H9 (cell line): ENCODE measurements at regions not wholly inside any gene's neighbourhood (a gene's known extent, or its start where the extent isn't known, plus 50 kb on each side); places are given as distances from the start of the nearest gene placed in this dataset.

Source experiments
- DNase-seq: peaks from one replicate; pipeline ENCODE4 v3.0.0-alpha.2; 2017
- H2AFZ ChIP-seq: one replicate; pipeline ENCODE4 v1.6.1; 2013; ENCODE audit warnings: mild to moderate bottlenecking, low read length, control low read depth, moderate library complexity
- H2AK5ac ChIP-seq: 2 replicates; pipeline ENCODE4 v1.6.1; 2013; ENCODE audit warnings: low read length, control low read depth, mixed read lengths; ENCODE audit not compliant: insufficient read length
- H2BK120ac ChIP-seq: one replicate; pipeline ENCODE4 v1.6.1; 2013; ENCODE audit warnings: low read depth, mild to moderate bottlenecking, low read length, control low read depth, inconsistent platforms; ENCODE audit not compliant: poor library complexity, severe bottlenecking
- H2BK12ac ChIP-seq: 2 replicates; pipeline ENCODE4 v1.6.1; 2013; ENCODE audit warnings: low read length, control low read depth, mixed read lengths, low read depth; ENCODE audit not compliant: insufficient read length
- H2BK15ac ChIP-seq: 2 replicates; pipeline ENCODE4 v1.6.1; 2013; ENCODE audit warnings: low read depth, low read length, control low read depth
- H2BK20ac ChIP-seq: one replicate; pipeline ENCODE4 v1.6.1; 2013; ENCODE audit warnings: low read depth, mild to moderate bottlenecking, low read length, control low read depth, inconsistent platforms; ENCODE audit not compliant: poor library complexity, severe bottlenecking
- H2BK5ac ChIP-seq: 2 replicates; pipeline ENCODE4 v1.6.1; 2013; ENCODE audit warnings: low read length, control low read depth, mixed read lengths; ENCODE audit not compliant: insufficient read length
- H3K14ac ChIP-seq: 2 replicates; pipeline ENCODE4 v1.6.1; 2013; ENCODE audit warnings: low read length, control low read depth; ENCODE audit not compliant: insufficient read depth
- H3K18ac ChIP-seq: 2 replicates; pipeline ENCODE4 v1.6.1; 2013; ENCODE audit warnings: low read depth, mild to moderate bottlenecking, mixed read lengths, low read length, control low read depth; ENCODE audit not compliant: insufficient read length
- H3K23ac ChIP-seq: 2 replicates; pipeline ENCODE4 v1.6.1; 2013; ENCODE audit warnings: low read length, control low read depth, mixed read lengths, low read depth; ENCODE audit not compliant: insufficient read length
- H3K23me2 ChIP-seq: 2 replicates; pipeline ENCODE4 v1.6.1; 2013; ENCODE audit warnings: low read depth, mild to moderate bottlenecking, mixed read lengths, low read length, control low read depth; ENCODE audit not compliant: insufficient read length, poor library complexity, severe bottlenecking
- H3K27ac ChIP-seq: 2 replicates; pipeline ENCODE4 v1.5.1; 2013; ENCODE audit warnings: low read length, control low read depth, mixed read lengths, low read depth; ENCODE audit not compliant: insufficient read length
- H3K27me3 ChIP-seq: 2 replicates; pipeline ENCODE4 v1.6.1; 2013; ENCODE audit warnings: low read length, control low read depth, inconsistent platforms; ENCODE audit not compliant: insufficient read depth
- H3K4ac ChIP-seq: 2 replicates; pipeline ENCODE4 v1.6.1; 2013; ENCODE audit warnings: low read depth, mild to moderate bottlenecking, control low read depth, inconsistent platforms, low read length, moderate library complexity
- H3K4me1 ChIP-seq: 2 replicates; pipeline ENCODE4 v1.6.1; 2013; ENCODE audit warnings: low read length, control low read depth, inconsistent platforms; ENCODE audit not compliant: insufficient read depth
- H3K4me2 ChIP-seq: 2 replicates; pipeline ENCODE4 v1.6.1; 2013; ENCODE audit warnings: low read length, control low read depth, mixed read lengths; ENCODE audit not compliant: insufficient read length, insufficient read depth
- H3K56ac ChIP-seq: 2 replicates; pipeline ENCODE4 v1.6.1; 2013; ENCODE audit warnings: low read depth, mild to moderate bottlenecking, mixed read lengths, low read length, control low read depth; ENCODE audit not compliant: insufficient read length
- H3K79me1 ChIP-seq: 2 replicates; pipeline ENCODE4 v1.6.1; 2013; ENCODE audit warnings: low read depth, mild to moderate bottlenecking, moderate library complexity, low read length, control low read depth, inconsistent platforms; ENCODE audit not compliant: insufficient read depth, poor library complexity, severe bottlenecking
- H3K79me2 ChIP-seq: 2 replicates; pipeline ENCODE4 v1.6.1; 2013; ENCODE audit warnings: low read length, control low read depth, inconsistent platforms; ENCODE audit not compliant: insufficient read depth
- H3K9ac ChIP-seq: 2 replicates; pipeline ENCODE4 v1.6.1; 2013; ENCODE audit warnings: low read length, control low read depth, mixed read lengths; ENCODE audit not compliant: insufficient read length; ENCODE audit errors: extremely low read depth
- H3K9me3 ChIP-seq: one replicate; pipeline ENCODE4 v1.6.1; 2013; ENCODE audit warnings: low read depth, low read length, inconsistent platforms; ENCODE audit not compliant: control insufficient read depth
- H3T11ph ChIP-seq: one replicate; pipeline ENCODE4 v1.6.1; 2013; ENCODE audit warnings: mild to moderate bottlenecking, low read length, control low read depth, inconsistent platforms
- H4K20me1 ChIP-seq: one replicate; pipeline ENCODE4 v1.6.1; 2013; ENCODE audit not compliant: control insufficient read depth, insufficient read length, insufficient read depth
- H4K5ac ChIP-seq: 2 replicates; pipeline ENCODE4 v1.6.1; 2013; ENCODE audit warnings: low read depth, mild to moderate bottlenecking, mixed read lengths, low read length, control low read depth; ENCODE audit not compliant: insufficient read length
- H4K8ac ChIP-seq: replicated peaks from 2 replicates; pipeline ENCODE4 v1.6.1; 2013; ENCODE audit warnings: low read length, control low read depth, mixed read lengths, low read depth; ENCODE audit not compliant: insufficient read length
- H4K91ac ChIP-seq: 2 replicates; pipeline ENCODE4 v1.6.1; 2013; ENCODE audit warnings: low read depth, mild to moderate bottlenecking, moderate library complexity, mixed read lengths, low read length, control low read depth; ENCODE audit not compliant: insufficient read length
- H3K27ac Mint-ChIP-seq, 3 experiments: 2 replicates in 2 of 3; 3 replicates in 1 of 3; pipeline ENCODE4 v1.8.0; 2020 to 2021; ENCODE audit warnings: mixed read lengths in 3 of 3, mild to moderate bottlenecking in 1 of 3, moderate library complexity in 1 of 3
- H3K27me3 Mint-ChIP-seq: 2 replicates; pipeline ENCODE4 v1.8.0; 2021; ENCODE audit warnings: low read depth, mild to moderate bottlenecking, moderate library complexity, mixed read lengths
- H3K36me3 Mint-ChIP-seq, 3 experiments: 2 replicates in 2 of 3; 3 replicates in 1 of 3; pipeline ENCODE4 v1.8.0; 2020 to 2021; ENCODE audit warnings: low read depth in 3 of 3, mixed read lengths in 3 of 3; ENCODE audit not compliant: insufficient read depth in 1 of 3
- H3K4me1 Mint-ChIP-seq, 2 experiments: 2 replicates each; pipeline ENCODE4 v1.8.0; 2020; ENCODE audit warnings: mixed read lengths in 2 of 2
- H3K4me3 Mint-ChIP-seq, 2 experiments: 2 replicates in 1 of 2; 3 replicates in 1 of 2; pipeline ENCODE4 v1.8.0; 2020 to 2021; ENCODE audit warnings: mild to moderate bottlenecking in 2 of 2, mixed read lengths in 2 of 2, moderate library complexity in 1 of 2
- H3K9me3 Mint-ChIP-seq, 2 experiments: 2 replicates in 1 of 2; 3 replicates in 1 of 2; pipeline ENCODE4 v1.8.0; 2020; ENCODE audit warnings: mild to moderate bottlenecking in 2 of 2, mixed read lengths in 2 of 2, moderate library complexity in 1 of 2
- CTCF ChIP-seq: fragments of 200-600 bp; sonication (generic); conservative IDR thresholded peaks from 3 replicates; pipeline ENCODE4 v1.8.0; 2021; ENCODE audit warnings: antibody characterized with exemption, mild to moderate bottlenecking
- WGBS: extraction: QIAGEN DNeasy Blood & Tissue Kit; methylation state at CpG from one replicate; pipeline ENCODE4 v1.1.7; 2013; ENCODE audit warnings: missing lambda C conversion rate, low lambda C conversion rate, mixed read lengths; ENCODE audit not compliant: insufficient read length; ENCODE audit errors: extremely low coverage; 5-methylcytosine and 5-hydroxymethylcytosine counted together

DNA sequence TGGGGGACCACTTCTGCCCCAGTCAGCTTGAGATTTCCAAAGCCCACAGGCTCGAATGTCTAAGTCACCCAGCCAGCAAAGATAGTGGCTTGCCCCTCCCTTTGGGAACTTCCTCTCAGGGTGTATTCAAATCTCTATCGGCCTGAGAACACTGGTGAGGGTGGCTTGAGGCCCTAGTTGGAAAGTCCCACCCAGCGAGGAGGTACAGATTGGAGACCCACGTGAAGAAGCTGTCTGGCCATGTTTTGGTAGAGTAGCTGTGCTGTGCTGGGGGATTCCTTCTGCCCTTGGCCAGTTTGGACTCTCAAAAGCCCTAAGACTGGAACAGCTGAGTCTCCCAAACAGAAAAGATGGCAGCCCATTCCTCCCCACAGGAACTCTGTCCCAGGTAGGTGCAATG is 172.7 kb upstream of the RIOK2 start:
- H3K23ac ChIP-seq, result no peak overlapping the region
- H3K27ac Mint-ChIP-seq, result no peak overlapping the region
- no peaks in the 10 kb centered on the region for H3K4me1 Mint-ChIP-seq
- H3K14ac ChIP-seq, result no peak overlapping the region
- H3K79me1 ChIP-seq, result no peaks in the 10 kb centered on the region
- no peak overlapping the region for H2AK5ac ChIP-seq
- no peaks in the 10 kb centered on the region for H3K9me3 ChIP-seq
- no peak overlapping the region for H3T11ph ChIP-seq
- no peak overlapping the region for H2AFZ ChIP-seq
- H3K79me2 ChIP-seq, result no peaks in the 10 kb centered on the region
- no peaks in the 10 kb centered on the region for H3K23me2 ChIP-seq
- H4K8ac ChIP-seq, result no peak overlapping the region
- no peak overlapping the region for H3K4me3 Mint-ChIP-seq
- H2BK15ac ChIP-seq, result no peak overlapping the region
- no peak for DNase-seq
- H2BK12ac ChIP-seq, result no peak overlapping the region
- H3K9me3 Mint-ChIP-seq, result peaks cover 11 to 15% of the 10 kb centered on the region in 2 experiments
- no peak overlapping the region for H4K91ac ChIP-seq
- no peak overlapping the region for H2BK120ac ChIP-seq
- no peaks in the 10 kb centered on the region for H3K4me1 ChIP-seq
- H3K9ac ChIP-seq, result no peak overlapping the region
- no peaks in the 10 kb centered on the region for H3K27me3 Mint-ChIP-seq
- no peak for TF ChIP-seq CTCF
- H3K4me2 ChIP-seq, result no peak overlapping the region
- no peak overlapping the region for H2BK5ac ChIP-seq
- WGBS, result no CpG with 5 or more reads among the region's 4 CpGs
- no peak overlapping the region for H3K4ac ChIP-seq
- H4K20me1 ChIP-seq, result no peaks in the 10 kb centered on the region
- no peak overlapping the region for H3K18ac ChIP-seq
- H2BK20ac ChIP-seq, result no peak overlapping the region
- no peaks in the 10 kb centered on the region for H3K27me3 ChIP-seq
- H4K5ac ChIP-seq, result no peak overlapping the region
- no peak overlapping the region for H3K56ac ChIP-seq
- no peak overlapping the region for H3K27ac ChIP-seq
- peaks cover 4 to 18% (median 7%) of the 10 kb centered on the region in 3 experiments; a peak in 6 of 7 replicates for H3K36me3 Mint-ChIP-seq
